Activated CD4-positive, CD25-positive, alpha-beta regulatory T cell (primary cell): ENCODE measurements at regions not wholly inside any gene's neighbourhood (a gene's known extent, or its start where the extent isn't known, plus 50 kb on each side); places are given as distances from the start of the nearest gene placed in this dataset.

ENCODE experiments used
- DNase-seq, 4 experiments: peaks; one replicate each; lab custom pipeline; 2025; lab: John Stamatoyannopoulos, UW

DNA sequence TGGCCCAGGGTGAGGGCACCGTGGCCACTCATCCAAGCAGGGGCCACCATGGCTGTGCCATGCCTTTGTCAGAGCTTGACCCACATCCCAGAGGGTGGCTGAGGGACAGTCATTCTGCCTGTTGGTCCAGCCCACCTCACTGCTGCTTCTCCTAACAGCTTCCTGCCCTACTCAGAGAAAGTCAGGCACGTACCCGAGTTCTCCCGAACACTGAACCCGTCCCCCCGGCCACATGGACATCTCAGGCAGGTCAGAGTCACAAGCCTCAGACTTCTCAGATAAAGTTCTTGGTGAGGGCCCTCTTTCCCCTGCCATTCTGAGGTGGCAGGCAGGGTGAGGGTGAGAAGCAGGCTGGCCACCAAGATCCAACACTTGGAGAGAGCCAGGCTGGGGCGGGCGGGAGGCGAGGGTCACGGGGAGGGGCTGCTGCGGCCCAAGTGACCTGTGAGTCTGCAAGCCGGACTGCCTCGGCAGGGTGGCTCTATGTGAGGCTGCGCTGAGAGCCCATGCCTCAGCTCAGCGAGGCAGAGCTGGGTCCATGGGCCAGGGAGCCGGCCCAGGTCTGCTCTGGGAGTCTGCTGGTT is 317.8 kb downstream of the TMEM121 start:
- no peak for DNase-seq

DNA sequence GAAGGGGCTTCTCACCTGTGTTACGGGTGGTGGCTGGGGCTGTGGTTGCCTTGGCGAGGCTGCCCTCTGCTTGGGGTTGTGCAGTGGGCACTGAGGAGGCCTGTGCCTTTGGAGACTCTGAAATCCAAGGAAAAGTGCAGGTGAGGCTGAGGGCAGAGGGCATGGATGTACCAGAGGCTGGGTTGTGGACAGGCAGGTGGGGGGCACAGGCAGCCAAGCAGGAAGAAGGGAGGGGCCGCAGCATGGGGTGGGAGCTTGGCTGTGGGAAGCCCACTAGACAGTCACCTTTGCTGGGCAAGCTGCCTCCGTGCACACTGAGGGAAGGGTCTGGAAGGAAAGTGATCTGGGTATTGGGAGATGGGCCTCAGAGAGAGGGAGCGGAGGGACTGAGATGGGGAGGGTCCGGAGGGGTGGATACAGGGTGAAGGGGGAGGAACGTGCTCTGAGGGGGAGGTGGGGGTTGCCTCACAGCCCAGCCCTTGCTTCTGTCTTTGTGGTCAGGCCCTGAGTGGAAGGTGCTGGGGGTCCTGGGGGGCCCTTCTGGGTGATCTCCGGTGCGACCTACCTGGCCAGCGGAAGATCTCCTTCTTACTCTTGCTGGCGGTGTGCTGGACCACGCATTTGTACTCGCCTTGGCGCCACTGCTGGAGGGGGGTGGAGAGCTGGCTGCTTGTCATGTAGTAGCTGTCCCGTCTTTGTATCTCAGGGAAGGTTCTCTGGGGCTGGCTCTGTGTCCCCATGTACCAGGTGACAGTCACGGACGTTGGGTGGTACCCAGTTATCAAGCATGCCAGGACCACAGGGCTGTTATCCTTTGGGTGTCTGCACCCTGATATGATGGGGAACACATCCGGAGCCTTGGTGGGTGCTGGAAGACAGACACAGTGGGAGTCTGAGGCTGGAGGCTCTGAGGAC is 318.7 kb downstream of the TMEM121 start:
- no peak for DNase-seq

DNA sequence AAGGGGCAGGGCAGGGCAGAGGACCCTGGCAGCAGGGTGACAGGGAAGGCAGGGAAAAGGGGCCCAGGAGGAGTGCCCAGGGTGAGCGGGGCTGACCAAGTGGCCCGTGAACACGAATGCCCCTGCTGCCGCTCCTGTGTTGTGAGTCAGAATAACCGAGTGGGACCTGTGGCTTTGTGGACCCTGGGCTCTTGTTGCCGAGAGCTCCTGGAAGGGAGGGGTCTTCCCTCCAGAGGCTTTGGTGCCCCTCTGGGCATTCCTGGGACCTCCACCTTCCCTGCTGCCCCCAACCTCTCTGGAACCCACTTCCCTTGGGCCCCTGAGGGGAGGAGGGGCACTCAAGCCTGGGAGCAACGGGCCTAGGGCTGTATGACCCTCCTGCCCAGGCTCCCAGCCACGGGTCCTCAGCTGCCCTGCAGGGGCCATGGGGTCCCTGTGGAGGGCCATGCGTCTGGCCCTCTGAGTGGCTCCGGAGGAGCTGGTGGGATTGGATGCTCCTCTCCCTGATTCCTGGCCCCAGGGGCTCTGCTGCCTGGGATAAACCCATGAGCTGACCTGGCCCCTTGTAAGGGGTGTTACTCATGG is 319.4 kb downstream of the TMEM121 start:
- DNase-seq: no peak

DNA sequence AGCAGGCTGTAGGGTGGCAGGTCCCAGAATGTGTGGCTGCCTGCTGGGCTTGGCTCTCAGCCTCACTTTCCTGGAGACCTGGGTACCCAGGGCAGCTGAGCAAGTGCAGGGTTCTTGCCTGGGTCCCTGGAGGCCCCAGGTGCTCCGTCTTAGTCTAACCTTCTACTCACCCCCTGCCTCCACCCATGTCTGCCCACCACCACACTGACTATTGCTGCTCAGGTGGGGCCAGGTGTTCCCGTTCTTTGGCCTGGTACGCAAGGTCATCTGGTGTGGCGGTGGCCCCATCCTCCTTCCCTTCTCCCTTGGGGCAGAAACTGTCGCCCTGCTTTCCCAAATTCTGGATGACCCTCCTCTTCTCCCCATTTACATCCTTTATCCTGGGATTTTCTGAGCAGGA is 319.9 kb downstream of the TMEM121 start:
- no peak for DNase-seq

DNA sequence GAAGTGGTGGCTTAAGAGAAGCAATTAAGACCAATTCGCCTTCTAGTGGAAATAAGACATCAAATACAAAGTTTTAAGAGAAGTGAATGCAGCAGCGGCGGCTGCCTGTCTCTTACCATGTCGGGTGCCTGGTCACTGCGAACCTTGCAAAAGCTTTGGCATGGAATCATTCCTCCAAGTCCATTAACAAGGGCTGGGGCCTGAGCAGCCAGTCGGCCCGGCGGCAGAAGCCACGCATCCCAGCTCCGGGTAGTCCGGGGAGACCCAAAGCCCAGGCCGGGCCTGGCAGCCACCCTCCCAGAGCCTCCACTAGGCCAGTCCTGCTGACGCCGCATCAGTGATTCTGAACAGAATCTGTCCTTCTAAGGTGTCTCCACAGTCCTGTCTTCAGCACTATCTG is 321.0 kb downstream of the TMEM121 start:
- no peak for DNase-seq

DNA sequence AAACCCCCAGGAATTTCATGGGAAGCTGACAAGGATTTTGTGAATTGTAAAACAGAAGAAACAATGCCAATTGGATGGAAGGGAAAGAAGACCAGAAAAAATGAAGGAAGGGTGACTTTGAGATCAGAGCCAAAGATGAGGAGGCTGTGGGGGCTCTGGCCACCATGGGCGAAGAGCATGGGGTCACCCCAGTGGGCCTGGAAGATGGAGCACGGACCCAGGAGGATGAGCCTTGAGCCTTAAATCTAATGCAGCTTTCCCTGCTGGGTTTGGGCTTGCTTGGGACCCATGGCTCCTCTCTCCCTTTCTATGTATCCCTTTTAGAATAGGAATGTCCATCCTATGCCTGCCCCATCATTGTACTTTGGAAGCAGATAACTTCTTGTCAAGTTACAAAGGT is 322.2 kb downstream of the TMEM121 start:
- no peak for DNase-seq

DNA sequence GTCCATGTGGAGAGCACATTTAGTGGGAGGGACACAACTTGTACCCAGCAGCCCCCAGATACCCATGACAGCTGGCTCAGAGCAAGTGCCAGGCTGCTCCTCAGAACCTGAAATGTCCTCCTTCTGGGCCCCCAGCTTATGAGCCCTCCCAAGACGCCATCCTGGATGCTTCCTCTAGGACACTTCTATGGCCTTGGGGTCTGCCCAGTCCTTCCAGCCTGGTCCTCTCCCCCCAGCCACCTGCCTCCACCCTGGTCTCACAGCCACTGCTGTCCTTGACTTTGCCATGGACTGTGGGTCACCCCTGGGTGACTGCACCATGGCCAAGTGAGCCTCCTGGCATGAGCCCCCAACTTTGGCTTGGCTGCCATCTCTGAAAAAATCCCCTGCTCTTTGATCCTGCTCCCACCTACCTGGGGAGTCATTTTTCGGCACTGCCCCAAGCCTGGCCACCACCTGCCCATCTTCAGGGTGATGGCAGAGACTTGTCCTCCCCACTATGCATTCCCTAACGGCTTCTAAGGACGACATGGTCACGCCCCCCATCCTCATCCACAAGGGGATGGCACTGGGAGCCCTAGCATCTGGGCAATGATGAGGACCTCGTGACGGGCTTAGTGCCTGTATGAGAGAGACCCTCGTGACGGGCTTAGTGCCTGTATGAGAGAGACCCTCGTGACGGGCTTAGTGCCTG is 323.7 kb downstream of the TMEM121 start:
- DNase-seq: no peak

DNA sequence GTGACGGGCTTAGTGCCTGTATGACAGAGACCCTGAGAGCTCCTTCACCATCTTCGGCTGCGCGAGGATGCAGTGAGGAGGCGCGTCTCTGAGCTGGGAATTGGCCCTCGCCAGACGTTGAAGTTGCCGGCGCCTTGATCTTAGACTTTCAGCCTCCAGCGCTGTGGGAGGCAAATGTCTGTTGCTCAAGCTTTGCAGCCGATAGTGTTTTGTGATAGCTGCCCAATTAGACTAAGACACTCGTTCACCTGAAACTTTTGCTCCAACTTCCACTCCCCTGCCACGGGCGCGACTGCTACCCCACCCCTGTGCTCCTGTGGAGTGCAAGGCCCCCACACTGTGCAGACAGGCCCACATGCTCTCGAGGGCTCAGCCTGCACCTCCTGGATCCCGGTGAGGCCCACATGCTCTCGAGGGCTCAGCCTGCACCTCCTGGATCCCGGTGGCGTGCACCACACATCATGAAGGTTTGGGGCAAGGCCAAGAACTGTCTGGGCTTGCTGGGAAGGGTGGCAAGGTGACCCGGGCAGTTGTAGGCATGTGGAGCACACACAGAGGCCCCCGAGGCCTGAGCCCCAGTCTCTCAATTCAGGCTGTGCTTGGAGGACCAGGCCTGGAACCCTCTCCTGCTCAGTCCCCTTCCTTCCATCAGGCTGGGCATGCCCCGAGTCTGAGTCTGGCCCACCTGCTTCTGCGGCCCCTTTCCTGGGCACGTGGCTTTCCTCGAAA is 324.6 kb downstream of the TMEM121 start:
- no peak for DNase-seq

DNA sequence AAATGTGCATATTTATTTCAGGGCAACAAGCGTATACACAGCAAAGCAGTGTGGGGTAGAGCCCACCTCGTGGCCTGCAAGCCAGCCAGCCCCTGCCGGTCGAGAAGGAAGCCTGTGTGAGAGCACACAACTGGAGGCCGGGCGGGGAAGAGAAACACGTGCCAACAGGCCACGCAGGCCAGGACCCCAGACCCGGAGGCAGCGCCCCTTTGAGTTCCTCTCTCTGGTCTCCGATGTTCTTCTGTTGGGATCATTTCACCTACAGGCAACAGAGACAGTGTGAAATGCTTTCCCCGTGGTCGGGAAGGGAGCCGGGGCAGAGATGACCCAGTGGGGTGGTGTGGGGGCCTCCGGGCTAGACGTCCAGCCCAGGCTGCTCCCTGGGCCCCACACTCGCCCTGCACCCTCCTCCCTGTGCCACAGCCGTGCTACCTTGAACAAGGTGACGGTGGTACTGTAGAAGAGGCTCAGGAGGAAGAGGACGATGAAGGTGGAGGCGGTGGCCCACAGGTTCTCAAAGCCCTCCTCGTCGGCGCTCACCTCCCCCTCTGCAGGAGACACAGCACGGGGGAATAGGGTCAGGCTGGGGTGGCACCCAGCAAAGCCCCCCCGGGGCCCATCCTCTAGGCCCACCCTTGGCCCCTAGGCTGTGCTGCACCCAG is 325.5 kb downstream of the TMEM121 start:
- no peak for DNase-seq

DNA sequence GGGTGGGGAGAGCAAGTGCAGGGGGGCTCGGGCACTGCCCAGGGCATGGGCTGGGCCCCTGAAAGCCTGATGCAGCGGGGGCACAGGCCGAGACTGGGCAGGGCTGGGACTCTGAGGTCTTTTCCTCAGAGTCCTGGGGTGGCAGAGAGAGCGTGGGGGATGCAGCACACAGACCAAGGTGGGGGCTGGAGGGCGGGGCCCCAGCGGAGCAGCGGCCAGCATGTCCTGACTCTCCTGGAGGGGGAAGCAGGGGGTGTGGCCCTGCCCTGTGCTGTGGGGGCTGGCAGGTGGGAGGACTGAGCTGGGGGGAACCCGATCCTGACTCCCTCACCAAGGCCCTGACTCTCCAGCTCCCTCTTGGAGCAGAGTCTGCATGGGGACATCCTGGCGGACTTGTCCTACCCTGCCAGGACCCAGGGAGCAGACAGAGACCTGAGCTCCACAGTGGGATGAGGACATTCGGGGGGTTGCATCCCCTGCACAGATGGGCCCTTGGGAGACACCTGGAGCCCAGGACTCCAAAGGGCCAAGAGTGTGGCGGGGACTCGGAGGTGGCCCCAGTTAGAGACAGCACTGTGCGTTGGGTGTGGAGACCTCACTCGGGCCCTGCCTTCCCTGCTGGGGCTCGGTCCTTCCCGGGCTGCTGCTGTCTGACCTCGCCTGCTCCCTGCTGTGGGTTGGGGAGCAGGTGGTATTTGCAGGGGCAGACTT is 326.1 kb downstream of the TMEM121 start:
- DNase-seq: no peak

DNA sequence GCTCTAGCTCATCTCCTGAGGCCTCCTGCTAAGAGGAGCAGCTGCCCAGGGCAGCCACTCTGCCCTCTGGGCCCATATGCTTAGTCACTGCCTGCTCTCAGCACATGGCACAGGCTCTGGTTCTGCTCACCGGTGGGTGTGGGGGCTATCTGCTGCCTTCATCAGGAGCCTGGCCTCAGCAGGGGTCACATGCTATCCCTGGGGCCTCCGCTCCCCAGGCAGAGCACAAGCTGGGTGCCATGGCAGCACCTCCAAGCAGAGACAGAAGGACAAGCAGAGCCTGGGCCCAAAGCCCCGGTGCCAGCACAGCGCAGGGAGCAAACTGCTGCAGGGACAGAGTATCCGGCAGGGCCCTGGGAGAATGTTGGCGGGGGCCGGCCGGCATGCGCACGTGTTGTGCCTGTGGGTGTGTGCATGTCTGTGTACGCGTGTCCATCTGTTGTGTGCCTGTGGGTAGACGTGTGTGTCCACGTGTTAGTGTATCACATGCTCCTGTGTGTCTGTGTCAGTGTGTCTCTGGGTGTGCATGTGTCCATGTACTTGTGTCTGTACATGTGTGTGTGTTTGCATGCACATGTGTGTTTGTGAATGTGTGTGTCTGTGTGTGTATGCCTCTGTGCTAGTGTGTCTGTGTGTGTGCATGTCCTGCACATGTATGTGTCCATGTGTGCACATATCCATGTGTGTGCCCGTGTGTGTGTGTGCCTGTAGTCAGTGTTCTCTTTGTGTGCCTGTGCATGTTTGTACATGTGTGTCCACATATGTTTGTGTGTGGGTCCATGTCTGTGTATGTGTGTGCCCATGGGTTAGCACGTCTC is 326.9 kb downstream of the TMEM121 start:
- DNase-seq: no peak

DNA sequence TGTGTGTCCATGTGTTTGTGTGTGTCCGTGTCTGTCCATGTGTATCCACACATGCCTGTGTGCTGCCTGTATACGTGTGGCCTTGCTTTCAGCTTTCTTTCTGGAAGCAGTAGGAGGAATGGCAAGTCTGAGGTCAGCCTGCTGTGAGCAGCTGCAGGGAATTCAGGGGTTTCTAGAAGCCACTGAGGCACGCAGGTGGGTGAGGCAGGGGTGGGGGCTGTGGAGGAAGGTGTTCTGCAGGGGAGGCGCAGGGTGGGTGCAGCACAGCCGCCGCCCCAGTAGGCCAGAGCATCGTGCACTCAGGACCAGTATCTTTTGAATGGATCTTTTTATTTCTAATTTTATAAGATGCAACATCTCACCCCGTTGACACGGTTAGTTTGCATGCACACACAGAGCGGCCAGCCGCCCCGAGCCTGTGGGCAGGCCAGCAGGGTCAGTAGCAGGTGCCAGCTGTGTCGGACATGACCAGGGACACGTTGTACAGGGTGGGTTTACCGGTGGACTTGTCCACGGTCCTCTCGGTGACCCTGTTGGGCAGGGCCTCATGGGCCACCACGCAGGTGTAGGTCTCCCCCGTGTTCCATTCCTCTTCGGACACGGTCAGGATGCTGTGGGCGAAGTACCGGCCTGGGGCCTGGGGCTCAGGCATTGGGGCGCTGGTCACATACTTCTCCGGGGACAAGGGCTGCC is 327.7 kb downstream of the TMEM121 start:
- no peak for DNase-seq

DNA sequence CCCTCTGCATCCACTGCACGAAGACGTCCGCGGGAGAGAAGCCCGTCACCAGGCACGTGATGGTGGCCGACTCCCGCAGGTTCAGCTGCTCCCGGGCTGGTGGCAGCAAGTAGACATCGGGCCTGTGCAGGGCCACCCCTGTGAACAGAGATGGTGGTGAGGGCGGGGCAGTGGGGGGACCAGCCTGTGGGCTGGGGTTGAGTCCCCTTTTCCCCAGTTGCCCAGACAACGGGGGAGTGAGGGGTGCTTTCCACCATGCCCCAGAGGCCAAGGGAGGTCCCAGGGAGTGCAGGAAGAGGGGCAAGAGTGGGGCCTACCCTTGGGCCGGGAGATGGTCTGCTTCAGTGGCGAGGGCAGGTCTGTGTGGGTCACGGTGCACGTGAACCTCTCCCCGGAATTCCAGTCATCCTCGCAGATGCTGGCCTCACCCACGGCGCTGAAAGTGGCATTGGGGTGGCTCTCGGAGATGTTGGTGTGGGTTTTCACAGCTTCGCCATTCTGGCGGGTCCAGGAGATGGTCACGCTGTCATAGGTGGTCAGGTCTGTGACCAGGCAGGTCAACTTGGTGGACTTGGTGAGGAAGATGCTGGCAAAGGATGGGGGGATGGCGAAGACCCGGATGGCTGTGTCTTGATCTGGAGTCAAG is 328.3 kb downstream of the TMEM121 start:
- DNase-seq: no peak

DNA sequence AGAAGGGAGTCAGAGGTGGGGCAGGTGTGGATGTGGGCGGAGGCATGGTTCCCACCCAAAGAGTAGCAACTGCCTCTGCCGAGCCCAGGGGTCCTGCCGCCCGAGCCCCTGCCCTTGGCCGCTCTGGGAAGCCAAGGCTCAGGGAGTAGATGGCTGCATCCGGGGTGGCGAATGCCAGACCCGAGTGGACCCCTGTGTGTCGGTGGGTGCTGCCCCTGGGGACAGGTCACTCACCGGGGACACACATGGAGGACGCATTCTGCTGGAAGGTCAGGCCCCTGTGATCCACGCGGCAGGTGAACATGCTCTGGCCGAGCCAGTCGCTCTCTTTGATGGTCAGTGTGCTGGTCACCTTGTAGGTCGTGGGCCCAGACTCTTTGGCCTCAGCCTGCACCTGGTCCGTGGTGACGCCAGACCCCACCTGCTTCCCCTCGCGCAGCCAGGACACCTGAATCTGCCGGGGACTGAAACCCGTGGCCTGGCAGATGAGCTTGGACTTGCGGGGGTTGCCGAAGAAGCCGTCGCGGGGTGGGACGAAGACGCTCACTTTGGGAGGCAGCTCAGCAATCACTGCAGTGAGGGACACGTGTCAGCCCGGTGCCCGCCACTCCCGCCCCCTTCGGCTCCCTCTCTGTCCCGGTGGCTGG is 329.0 kb downstream of the TMEM121 start:
- no peak for DNase-seq

DNA sequence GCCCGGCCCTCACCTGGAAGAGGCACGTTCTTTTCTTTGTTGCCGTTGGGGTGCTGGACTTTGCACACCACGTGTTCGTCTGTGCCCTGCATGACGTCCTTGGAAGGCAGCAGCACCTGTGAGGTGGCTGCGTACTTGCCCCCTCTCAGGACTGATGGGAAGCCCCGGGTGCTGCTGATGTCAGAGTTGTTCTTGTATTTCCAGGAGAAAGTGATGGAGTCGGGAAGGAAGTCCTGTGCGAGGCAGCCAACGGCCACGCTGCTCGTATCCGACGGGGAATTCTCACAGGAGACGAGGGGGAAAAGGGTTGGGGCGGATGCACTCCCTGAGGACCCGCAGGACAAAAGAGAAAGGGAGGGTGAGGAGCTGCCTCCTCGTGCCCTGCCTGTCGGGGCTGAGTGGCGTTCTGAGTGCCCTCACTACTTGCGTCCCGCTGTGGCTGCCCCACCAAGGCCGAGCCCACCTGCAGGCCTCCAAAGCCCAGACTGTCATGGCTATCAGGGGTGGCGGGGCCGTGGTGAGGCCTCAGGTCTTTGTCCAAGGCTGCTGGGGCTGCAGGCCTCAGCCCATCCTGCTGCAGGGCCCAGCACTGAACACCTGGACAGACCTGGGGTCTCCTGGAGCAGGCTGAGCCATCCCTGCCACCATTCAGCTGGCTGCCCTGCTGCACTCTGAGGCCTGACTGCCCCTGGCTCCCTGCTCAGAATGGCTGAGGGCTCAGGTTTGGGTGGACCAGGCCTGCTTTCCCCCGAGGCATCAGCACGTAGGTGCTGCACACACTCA is 329.7 kb downstream of the TMEM121 start:
- DNase-seq: no peak

DNA sequence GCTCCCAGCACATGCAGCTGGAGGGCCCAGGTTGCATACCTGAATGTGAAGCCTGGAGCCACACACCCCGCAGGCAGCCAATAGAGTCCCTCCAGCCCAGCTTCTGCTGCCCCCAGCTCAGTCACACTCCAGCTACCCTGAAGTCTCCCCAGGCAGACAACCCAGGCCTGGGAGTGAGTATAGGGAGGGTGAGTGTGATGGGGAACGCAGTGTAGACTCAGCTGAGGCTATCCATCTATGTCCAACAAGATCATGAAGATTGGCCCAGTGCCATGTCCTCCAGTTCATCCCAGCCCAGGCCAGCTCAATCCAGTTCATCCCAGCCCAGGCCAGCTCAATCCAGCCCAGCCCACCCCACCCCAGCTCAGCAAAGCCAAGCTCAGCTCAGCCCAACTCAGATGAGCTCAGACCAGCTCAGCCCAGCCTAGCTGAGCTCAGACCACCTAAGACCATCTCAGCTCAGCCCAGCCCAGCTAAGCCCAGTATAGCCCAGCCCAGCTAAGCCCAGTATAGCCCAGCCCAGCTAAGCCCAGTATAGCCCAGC is 330.4 kb downstream of the TMEM121 start:
- no peak for DNase-seq

DNA sequence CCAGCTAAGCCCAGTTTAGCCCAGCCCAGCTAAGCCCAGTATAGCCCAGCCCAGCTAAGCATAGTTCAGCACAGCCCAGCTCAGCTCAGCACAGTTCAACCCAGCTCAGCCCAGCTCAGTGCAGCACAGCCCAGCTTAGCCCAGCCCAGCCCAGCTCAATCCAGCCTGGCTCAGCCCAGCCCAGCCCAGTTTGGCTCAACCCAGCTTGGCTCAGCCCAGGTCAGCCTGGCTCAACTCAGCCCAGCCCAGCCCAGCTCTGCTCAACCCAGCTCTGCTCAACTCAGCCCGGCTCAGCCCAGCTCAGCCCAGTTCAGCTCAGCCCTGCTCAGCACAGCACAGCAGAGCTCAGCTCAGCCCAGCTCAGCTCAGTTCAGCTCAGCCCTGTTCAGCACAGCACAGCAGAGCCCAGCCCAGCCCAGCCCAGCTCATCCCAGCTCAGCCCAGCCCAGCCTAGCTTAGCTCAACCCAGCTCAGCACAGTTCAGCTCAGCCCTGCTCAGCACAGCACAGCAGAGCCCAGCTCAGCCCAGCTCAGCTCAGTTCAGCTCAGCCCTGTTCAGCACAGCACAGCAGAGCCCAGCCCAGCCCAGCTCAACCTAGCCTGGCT is 330.9 kb downstream of the TMEM121 start:
- DNase-seq: no peak
